Peyer's patch (tissue), 4 donors: ENCODE measurements at regions not wholly inside any gene's neighbourhood (a gene's known extent, or its start where the extent isn't known, plus 50 kb on each side); places are given as distances from the start of the nearest gene placed in this dataset.

ENCODE experiments used
- DNase-seq, 3 donors: peaks; one replicate each; pipeline ENCODE4 v3.0.0-alpha.2; 2017 to 2019
- H3K27ac ChIP-seq, 4 donors: fragments of 200-600 bp; sonication (generic); one replicate each; pipeline ENCODE4 v1.5.1; 2016 to 2019
- H3K27me3 ChIP-seq, 2 donors: fragments of 200-600 bp; sonication (generic); one replicate each; pipeline ENCODE4 v1.5.1; 2019
- H3K36me3 ChIP-seq, 3 donors: fragments of 200-600 bp; sonication (generic); one replicate each; pipeline ENCODE4 v1.5.1; 2016 to 2019
- H3K4me1 ChIP-seq, 4 donors: fragments of 200-600 bp; sonication (generic); one replicate each; pipeline ENCODE4 v1.5.1; 2016 to 2019
- H3K4me3 ChIP-seq, 4 donors: fragments of 200-600 bp; sonication (generic); 1 replicate in 3 of 4; 2 replicates in 1 of 4; pipeline ENCODE4 v1.5.1; 2016 to 2019; ENCODE audit warnings: mild to moderate bottlenecking in 1 of 4
- H3K9me3 ChIP-seq, 4 donors: fragments of 200-600 bp; sonication (generic); one replicate each; pipeline ENCODE4 v1.5.1; 2016 to 2019; ENCODE audit warnings: mild to moderate bottlenecking in 1 of 4
- POLR2A ChIP-seq, 2 donors: fragments of 450-650 bp; IDR thresholded peaks; one replicate each; pipeline ENCODE4 v1.5.1; 2017; ENCODE audit warnings: antibody characterized with exemption in 2 of 2, mild to moderate bottlenecking in 2 of 2, moderate library complexity in 2 of 2
- TF ChIP-seq, protein P1 (sequence below), 6 experiments: fragments of 450-650 bp in 4 of 6; fragments of 200-600 bp in 2 of 6; sonication (generic) in 1 of 6; IDR thresholded peaks; one replicate each; pipeline ENCODE4 v1.5.1; 2017 to 2019; ENCODE audit warnings: antibody characterized with exemption in 6 of 6, mild to moderate bottlenecking in 3 of 6, moderate library complexity in 1 of 6

DNA sequence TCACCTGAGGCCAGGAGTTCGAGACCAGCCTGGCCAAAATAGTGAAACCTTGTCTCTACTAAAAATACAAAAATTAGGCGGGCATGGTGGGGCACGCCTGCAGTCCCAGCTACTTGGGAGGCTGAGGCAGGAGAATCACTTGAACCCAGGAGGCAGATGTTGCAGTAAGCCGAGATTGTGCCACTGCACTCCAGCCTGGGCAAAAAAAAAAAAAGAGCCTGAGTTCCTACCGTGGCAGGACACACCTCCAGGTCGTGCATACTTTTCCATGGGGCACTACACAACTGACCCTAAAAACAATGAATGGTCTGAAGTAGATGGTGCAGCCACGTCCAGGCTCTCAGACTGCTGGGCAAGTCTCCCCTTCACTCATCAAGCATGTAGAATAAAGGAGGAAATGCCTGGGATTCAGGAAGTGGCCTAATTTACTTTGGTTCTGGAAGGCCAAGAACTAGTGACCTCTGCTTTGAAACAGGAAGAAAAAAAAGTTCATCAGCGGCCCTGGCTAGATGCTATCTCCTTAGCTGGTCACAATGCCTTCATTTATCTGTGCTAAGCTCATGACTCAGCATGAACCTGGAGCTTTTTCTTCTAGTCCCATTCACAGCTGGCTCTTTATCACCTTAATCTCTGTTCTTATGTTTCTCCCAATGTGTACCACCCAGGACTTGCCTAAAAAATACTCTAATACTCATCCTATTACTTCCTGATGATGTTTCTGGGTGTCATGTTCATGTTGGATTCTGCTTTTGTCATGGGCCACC is 55.8 kb upstream of the OR6J1 start:
- DNase-seq, result no peak
- H3K9me3 ChIP-seq, result no peaks in the 10 kb centered on the region
- no peaks in the 10 kb centered on the region for H3K36me3 ChIP-seq
- H3K4me1 ChIP-seq, result no peaks in the 10 kb centered on the region
- TF ChIP-seq, protein P1, sequence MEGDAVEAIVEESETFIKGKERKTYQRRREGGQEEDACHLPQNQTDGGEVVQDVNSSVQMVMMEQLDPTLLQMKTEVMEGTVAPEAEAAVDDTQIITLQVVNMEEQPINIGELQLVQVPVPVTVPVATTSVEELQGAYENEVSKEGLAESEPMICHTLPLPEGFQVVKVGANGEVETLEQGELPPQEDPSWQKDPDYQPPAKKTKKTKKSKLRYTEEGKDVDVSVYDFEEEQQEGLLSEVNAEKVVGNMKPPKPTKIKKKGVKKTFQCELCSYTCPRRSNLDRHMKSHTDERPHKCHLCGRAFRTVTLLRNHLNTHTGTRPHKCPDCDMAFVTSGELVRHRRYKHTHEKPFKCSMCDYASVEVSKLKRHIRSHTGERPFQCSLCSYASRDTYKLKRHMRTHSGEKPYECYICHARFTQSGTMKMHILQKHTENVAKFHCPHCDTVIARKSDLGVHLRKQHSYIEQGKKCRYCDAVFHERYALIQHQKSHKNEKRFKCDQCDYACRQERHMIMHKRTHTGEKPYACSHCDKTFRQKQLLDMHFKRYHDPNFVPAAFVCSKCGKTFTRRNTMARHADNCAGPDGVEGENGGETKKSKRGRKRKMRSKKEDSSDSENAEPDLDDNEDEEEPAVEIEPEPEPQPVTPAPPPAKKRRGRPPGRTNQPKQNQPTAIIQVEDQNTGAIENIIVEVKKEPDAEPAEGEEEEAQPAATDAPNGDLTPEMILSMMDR (IDR thresholded peaks at IDR 0.05), result no peak
- TF ChIP-seq POLR2A (IDR thresholded peaks at IDR 0.05), result no peak
- H3K27me3 ChIP-seq, result no peaks in the 10 kb centered on the region
- no peak overlapping the region for H3K27ac ChIP-seq
- no peak overlapping the region for H3K4me3 ChIP-seq

DNA sequence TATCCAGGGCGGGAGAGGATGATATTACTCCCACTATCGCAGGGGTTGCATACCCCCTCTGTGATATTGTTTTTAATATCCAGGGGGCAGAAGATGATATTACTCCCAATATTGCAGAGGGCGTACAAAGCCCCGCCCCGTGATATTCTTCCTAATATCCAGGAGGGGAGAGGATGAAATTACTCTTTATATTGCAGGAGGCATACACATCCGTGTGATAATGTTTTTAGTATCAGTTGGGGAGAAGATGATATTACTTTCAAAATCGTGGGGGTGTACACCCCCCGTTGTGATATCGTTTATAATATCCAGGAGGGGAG is 52.9 kb upstream of the OXA1L start:
- Histone ChIP-seq H3K4me1 (peaks cover 0 to 7% (median 2%) of the 10 kb centered on the region in 4 donors), H3K9me3 (no peaks in the 10 kb centered on the region), H3K4me3 (peak overlapping the region in 3 of 4 donors; percentile 31 to 60 (median 58)), H3K27me3 (no peaks in the 10 kb centered on the region), H3K27ac (no peak overlapping the region), H3K36me3 (no peaks in the 10 kb centered on the region)
- TF ChIP-seq, protein P1 (IDR thresholded peaks at IDR 0.05), result no peak
- TF ChIP-seq POLR2A (IDR thresholded peaks at IDR 0.05), result no peak
- DNase-seq, result no peak

DNA sequence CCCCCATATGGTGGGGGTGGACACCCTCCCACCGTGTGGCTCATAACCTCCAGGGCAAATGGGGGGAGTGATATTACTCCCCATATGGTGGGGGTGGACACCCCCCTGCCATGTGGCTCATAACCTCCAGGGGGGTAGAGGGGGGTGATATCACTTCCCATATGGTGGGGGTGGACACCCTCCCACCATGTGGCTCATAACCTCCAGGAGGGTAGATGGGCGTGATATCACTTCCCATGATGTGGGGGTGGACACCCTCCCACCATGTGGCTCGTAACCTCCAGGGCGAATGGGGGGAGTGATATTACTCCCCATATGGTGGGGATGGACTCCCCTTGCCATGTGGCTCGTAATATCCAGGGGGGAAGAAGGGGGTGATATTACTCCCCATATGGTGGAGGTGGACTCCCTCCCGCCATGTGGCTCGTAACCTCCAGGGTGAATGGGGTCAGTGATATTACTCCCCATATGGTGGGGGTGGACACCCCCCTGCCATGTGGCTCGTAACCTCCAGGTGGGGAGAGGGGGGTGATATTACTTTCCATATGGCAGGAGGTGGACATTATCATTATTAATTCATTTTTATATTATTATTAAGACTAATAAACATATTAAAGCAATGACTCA is 51.2 kb upstream of the OXA1L start:
- DNase-seq, result no peak
- Histone ChIP-seq H3K9me3 (no peaks in the 10 kb centered on the region), H3K4me1 (peaks cover 0 to 7% (median 2%) of the 10 kb centered on the region in 4 donors), H3K27me3 (no peaks in the 10 kb centered on the region), H3K4me3 (no peak overlapping the region), H3K27ac (no peak overlapping the region), H3K36me3 (no peaks in the 10 kb centered on the region)
- TF ChIP-seq, protein P1 (IDR thresholded peaks at IDR 0.05), result no peak
- TF ChIP-seq POLR2A (IDR thresholded peaks at IDR 0.05), result no peak

DNA sequence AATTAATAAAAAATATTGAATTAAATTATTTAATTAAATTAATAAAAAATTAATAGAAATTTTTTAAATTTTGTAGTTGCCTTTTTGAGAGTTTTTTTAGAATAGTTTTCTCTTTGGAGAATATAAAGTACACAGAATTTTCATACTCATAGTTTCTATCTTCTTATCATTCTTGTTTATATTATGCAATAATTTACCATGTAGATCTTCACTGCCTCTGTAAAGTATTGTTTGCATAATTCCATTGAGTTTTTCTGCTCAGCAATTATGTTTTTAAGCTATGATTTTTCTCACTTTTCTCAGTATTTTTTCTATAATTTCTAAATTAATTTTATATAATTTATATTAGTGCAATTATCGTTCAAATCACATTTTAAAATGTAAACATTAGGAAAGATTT is 50.6 kb upstream of the OXA1L start:
- Histone ChIP-seq H3K27ac (no peak overlapping the region), H3K9me3 (no peaks in the 10 kb centered on the region), H3K4me3 (no peak overlapping the region), H3K4me1 (peaks cover 0 to 7% (median 2%) of the 10 kb centered on the region in 4 donors), H3K27me3 (no peaks in the 10 kb centered on the region), H3K36me3 (no peaks in the 10 kb centered on the region)
- no peak for TF ChIP-seq POLR2A (IDR thresholded peaks at IDR 0.05)
- TF ChIP-seq, protein P1 (IDR thresholded peaks at IDR 0.05), result no peak
- DNase-seq, result no peak
